GM23338 (cell line): ENCODE measurements at regions not wholly inside any gene's neighbourhood (a gene's known extent, or its start where the extent isn't known, plus 50 kb on each side); places are given as distances from the start of the nearest gene placed in this dataset.

Source experiments
- ATAC-seq: fragments of 200-7000 bp; cut with Tn5 transposase; 3 replicates; pipeline ENCODE4 v1.9.1; 2020
- DNase-seq: peaks from one replicate; pipeline ENCODE4 v3.0.0-alpha.2; 2015; ENCODE audit warnings: low spot score
- H2AFZ ChIP-seq: fragments of 200-600 bp; sonication (generic); 2 replicates; pipeline ENCODE4 v1.8.0; 2016; ENCODE audit warnings: antibody characterized with exemption, mild to moderate bottlenecking, moderate library complexity
- H3F3A ChIP-seq: fragments of 200-600 bp; sonication (generic); replicated peaks from 2 replicates; pipeline ENCODE4 v1.8.0; 2017; ENCODE audit warnings: antibody characterized with exemption, mixed run types, low read depth
- H3K27ac ChIP-seq: fragments of 200-600 bp; sonication (generic); 2 replicates; pipeline ENCODE4 v1.6.1; 2016; ENCODE audit warnings: low read depth
- H3K27me3 ChIP-seq: fragments of 200-600 bp; sonication (generic); 2 replicates; pipeline ENCODE4 v1.8.0; 2016; ENCODE audit warnings: mild to moderate bottlenecking, mixed run types, moderate library complexity; ENCODE audit not compliant: insufficient read depth
- H3K36me3 ChIP-seq: fragments of 200-600 bp; sonication (generic); 2 replicates; pipeline ENCODE4 v1.8.0; 2016; ENCODE audit warnings: mild to moderate bottlenecking; ENCODE audit not compliant: insufficient read depth
- H3K4me1 ChIP-seq: fragments of 200-600 bp; sonication (generic); 2 replicates; pipeline ENCODE4 v1.8.0; 2016; ENCODE audit warnings: mild to moderate bottlenecking, moderate library complexity; ENCODE audit not compliant: insufficient read depth
- H3K4me2 ChIP-seq: fragments of 200-600 bp; sonication (generic); 2 replicates; pipeline ENCODE4 v1.7.1; 2017; ENCODE audit warnings: mixed run types
- H3K4me3 ChIP-seq: fragments of 200-600 bp; sonication (generic); 2 replicates; pipeline ENCODE4 v1.6.1; 2016; ENCODE audit warnings: mixed run types
- H3K79me2 ChIP-seq: fragments of 200-600 bp; sonication (generic); replicated peaks from 2 replicates; pipeline ENCODE4 v1.8.0; 2017; ENCODE audit warnings: mild to moderate bottlenecking; ENCODE audit not compliant: insufficient read depth
- H3K9me2 ChIP-seq: fragments of 200-600 bp; sonication (generic); 2 replicates; pipeline ENCODE4 v1.8.0; 2017; ENCODE audit not compliant: insufficient read depth
- H4K20me1 ChIP-seq: fragments of 200-600 bp; sonication (generic); replicated peaks from 2 replicates; pipeline ENCODE4 v1.8.0; 2017; ENCODE audit warnings: mild to moderate bottlenecking; ENCODE audit not compliant: insufficient read depth
- H3K27ac Mint-ChIP-seq: 2 replicates; pipeline ENCODE4 v1.8.0; 2020; ENCODE audit warnings: inconsistent platforms, mild to moderate bottlenecking, moderate library complexity, mixed read lengths
- H3K27me3 Mint-ChIP-seq: 3 replicates; pipeline ENCODE4 v1.8.0; 2022; ENCODE audit warnings: low read depth, mild to moderate bottlenecking, moderate library complexity, mixed read lengths, inconsistent platforms; ENCODE audit not compliant: insufficient read depth, poor library complexity
- H3K36me3 Mint-ChIP-seq: 3 replicates; pipeline ENCODE4 v1.8.0; 2021; ENCODE audit warnings: low read depth, mild to moderate bottlenecking, inconsistent platforms, moderate library complexity, mixed read lengths
- H3K4me1 Mint-ChIP-seq: 3 replicates; pipeline ENCODE4 v1.8.0; 2020; ENCODE audit warnings: mild to moderate bottlenecking, inconsistent platforms, mixed read lengths
- H3K4me3 Mint-ChIP-seq: 3 replicates; pipeline ENCODE4 v1.8.0; 2021; ENCODE audit warnings: moderate library complexity, mild to moderate bottlenecking, inconsistent platforms, mixed read lengths
- H3K9me3 Mint-ChIP-seq: 3 replicates; pipeline ENCODE4 v1.8.0; 2020; ENCODE audit warnings: moderate library complexity, mild to moderate bottlenecking, inconsistent platforms, mixed read lengths
- EZH2 ChIP-seq: fragments of 200-600 bp; sonication (generic); IDR thresholded peaks from one replicate; pipeline ENCODE4 v1.8.0; 2017; ENCODE audit warnings: antibody characterized with exemption, mild to moderate bottlenecking, low read depth; ENCODE audit not compliant: unreplicated experiment
- EZH2phosphoT487 ChIP-seq: fragments of 200-600 bp; sonication (generic); IDR thresholded peaks from one replicate; pipeline ENCODE4 v1.8.1; 2018; ENCODE audit warnings: antibody characterized with exemption; ENCODE audit not compliant: unreplicated experiment
- NANOG ChIP-seq: IDR thresholded peaks from 2 replicates; pipeline ENCODE4 v1.6.1; 2016; ENCODE audit warnings: antibody characterized with exemption, borderline replicate concordance
- POLR2AphosphoS5 ChIP-seq: IDR thresholded peaks from 2 replicates; pipeline ENCODE4 v1.6.1; 2016; ENCODE audit warnings: antibody characterized with exemption, low read depth
- ZNF331 ChIP-seq: fragments of 250-450 bp; sonication (Bioruptor Pico); IDR thresholded peaks from 2 replicates; pipeline ENCODE4 v1.5.0; 2020; ENCODE audit warnings: low read depth, mild to moderate bottlenecking, moderate library complexity
- ZNF462 ChIP-seq: fragments of 250-450 bp; sonication (Bioruptor Pico); IDR thresholded peaks from 2 replicates; pipeline ENCODE4 v1.5.0; 2020; ENCODE audit warnings: mild to moderate bottlenecking, moderate library complexity
- TF ChIP-seq, protein P1 (sequence below): IDR thresholded peaks from one replicate; pipeline ENCODE4 v1.6.1; 2018; ENCODE audit warnings: antibody characterized with exemption; ENCODE audit not compliant: unreplicated experiment
- TF ChIP-seq, protein P2 (sequence below): IDR thresholded peaks from 2 replicates; pipeline ENCODE4 v1.6.1; 2016; ENCODE audit warnings: antibody characterized with exemption

DNA sequence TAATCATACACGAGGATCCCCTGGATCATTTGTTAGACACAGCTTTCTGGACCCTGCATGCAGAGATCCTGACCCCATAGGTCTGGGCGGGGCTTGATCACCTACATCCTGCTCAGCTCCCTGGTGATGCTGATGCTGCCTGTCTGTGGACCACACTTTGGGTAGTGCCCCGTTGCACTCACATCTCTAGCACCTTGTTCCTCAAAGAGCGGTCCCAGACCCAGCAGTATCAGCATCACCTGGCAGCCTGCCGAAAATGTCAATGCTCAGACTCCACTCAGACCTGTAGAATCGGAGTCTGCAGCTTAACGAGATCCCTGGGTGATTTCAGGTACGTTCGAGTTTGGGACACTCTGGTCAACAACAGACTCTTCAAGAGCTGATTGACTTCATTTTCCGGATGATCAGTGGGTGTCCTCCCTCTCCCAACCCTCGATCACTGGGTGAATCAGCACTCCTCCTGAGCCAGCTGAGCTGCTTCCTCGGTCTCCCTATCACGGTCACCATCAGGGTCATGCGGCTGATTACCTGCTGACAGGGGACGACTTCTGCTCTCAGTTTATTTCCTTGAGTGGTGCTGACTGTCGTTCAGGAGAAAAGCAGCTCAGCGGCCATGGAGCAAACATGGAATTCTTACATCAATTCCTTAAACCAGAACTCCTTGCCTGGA lies 150.6 kb upstream of the RAB12 start:
- Mint-ChIP-seq H3K9me3 (peaks cover 40% of the 10 kb centered on the region), H3K4me3 (no peak overlapping the region), H3K27me3 (peaks cover 2% of the 10 kb centered on the region), H3K36me3 (peaks cover 21% of the 10 kb centered on the region), H3K4me1 (peaks cover 4% of the 10 kb centered on the region; the same call in 2 of the 3 replicates), H3K27ac (no peak overlapping the region)
- no peak for ATAC-seq
- Histone ChIP-seq H3K79me2 (no peaks in the 10 kb centered on the region), H3K4me1 (0 out of 2 replicates have a peak, but pooled peaks cover under 1% of the 10 kb centered on the region), H3F3A (no peaks in the 10 kb centered on the region), H3K36me3 (peaks cover 4% of the 10 kb centered on the region; the same call in 1 of the 2 replicates), H3K4me3 (no peak overlapping the region), H3K9me2 (peaks cover 5% of the 10 kb centered on the region; the same call in 1 of the 2 replicates), H4K20me1 (no peaks in the 10 kb centered on the region), H3K4me2 (no peak overlapping the region), H2AFZ (no peak overlapping the region), H3K27me3 (no peaks in the 10 kb centered on the region), H3K27ac (no peak overlapping the region)
- DNase-seq: no peak
- TF ChIP-seq ZNF331 (CRISPR knock-in tag): no peak
- TF ChIP-seq ZNF462 (CRISPR knock-in tag): no peak

DNA sequence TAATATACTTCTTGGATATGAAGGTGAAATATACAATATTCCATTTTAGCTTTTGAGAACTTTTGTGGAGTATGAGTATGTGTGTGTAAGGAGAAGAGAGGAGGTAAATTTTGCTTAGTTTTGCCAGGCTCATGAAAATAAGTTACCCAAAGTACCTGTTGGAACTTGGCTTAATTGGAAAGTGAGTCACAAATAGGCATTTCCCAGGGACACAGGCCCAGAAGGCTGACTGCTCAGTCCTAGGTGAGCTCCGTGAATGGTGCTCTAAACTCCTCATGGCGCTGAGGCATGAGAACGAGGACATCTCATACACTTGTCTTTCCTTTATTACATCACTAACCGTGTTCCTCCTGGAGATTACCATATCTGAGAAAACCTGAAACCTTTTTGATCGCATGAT lies 148.5 kb upstream of the RAB12 start:
- no peak overlapping the region for H3K4me3 ChIP-seq
- peaks cover 6% of the 10 kb centered on the region; the same call in 1 of the 2 replicates for H3K4me1 ChIP-seq
- H2AFZ ChIP-seq: no peak overlapping the region
- H3K27me3 Mint-ChIP-seq: peaks cover 6% of the 10 kb centered on the region
- H3K36me3 ChIP-seq: peaks cover 4% of the 10 kb centered on the region; the same call in 1 of the 2 replicates
- no peaks in the 10 kb centered on the region for H3K79me2 ChIP-seq
- no peak overlapping the region for H3K27ac Mint-ChIP-seq
- peaks cover 11% of the 10 kb centered on the region; the same call in 2 of the 3 replicates for H3K4me1 Mint-ChIP-seq
- no peaks in the 10 kb centered on the region for H3F3A ChIP-seq
- H3K4me2 ChIP-seq: no peak overlapping the region
- H3K36me3 Mint-ChIP-seq: peaks cover 21% of the 10 kb centered on the region
- no peaks in the 10 kb centered on the region for H3K27me3 ChIP-seq
- H3K27ac ChIP-seq: no peak overlapping the region
- no peaks in the 10 kb centered on the region for H3K9me2 ChIP-seq
- H3K9me3 Mint-ChIP-seq: peaks cover 40% of the 10 kb centered on the region
- ATAC-seq (no peak), DNase-seq (no peak)
- no peaks in the 10 kb centered on the region for H4K20me1 ChIP-seq
- no peak overlapping the region for H3K4me3 Mint-ChIP-seq
- TF ChIP-seq, protein P1, sequence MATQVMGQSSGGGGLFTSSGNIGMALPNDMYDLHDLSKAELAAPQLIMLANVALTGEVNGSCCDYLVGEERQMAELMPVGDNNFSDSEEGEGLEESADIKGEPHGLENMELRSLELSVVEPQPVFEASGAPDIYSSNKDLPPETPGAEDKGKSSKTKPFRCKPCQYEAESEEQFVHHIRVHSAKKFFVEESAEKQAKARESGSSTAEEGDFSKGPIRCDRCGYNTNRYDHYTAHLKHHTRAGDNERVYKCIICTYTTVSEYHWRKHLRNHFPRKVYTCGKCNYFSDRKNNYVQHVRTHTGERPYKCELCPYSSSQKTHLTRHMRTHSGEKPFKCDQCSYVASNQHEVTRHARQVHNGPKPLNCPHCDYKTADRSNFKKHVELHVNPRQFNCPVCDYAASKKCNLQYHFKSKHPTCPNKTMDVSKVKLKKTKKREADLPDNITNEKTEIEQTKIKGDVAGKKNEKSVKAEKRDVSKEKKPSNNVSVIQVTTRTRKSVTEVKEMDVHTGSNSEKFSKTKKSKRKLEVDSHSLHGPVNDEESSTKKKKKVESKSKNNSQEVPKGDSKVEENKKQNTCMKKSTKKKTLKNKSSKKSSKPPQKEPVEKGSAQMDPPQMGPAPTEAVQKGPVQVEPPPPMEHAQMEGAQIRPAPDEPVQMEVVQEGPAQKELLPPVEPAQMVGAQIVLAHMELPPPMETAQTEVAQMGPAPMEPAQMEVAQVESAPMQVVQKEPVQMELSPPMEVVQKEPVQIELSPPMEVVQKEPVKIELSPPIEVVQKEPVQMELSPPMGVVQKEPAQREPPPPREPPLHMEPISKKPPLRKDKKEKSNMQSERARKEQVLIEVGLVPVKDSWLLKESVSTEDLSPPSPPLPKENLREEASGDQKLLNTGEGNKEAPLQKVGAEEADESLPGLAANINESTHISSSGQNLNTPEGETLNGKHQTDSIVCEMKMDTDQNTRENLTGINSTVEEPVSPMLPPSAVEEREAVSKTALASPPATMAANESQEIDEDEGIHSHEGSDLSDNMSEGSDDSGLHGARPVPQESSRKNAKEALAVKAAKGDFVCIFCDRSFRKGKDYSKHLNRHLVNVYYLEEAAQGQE: no peak
- TF ChIP-seq EZH2 (no peak), NANOG (no peak), POLR2AphosphoS5 (no peak), EZH2phosphoT487 (no peak)
- TF ChIP-seq, protein P2, sequence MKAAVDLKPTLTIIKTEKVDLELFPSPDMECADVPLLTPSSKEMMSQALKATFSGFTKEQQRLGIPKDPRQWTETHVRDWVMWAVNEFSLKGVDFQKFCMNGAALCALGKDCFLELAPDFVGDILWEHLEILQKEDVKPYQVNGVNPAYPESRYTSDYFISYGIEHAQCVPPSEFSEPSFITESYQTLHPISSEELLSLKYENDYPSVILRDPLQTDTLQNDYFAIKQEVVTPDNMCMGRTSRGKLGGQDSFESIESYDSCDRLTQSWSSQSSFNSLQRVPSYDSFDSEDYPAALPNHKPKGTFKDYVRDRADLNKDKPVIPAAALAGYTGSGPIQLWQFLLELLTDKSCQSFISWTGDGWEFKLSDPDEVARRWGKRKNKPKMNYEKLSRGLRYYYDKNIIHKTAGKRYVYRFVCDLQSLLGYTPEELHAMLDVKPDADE: no peak
